ENCODE measurements at regions not wholly inside any gene's neighbourhood (a gene's known extent, or its start where the extent isn't known, plus 50 kb on each side); places are given as distances from the start of the nearest gene placed in this dataset.

DNA sequence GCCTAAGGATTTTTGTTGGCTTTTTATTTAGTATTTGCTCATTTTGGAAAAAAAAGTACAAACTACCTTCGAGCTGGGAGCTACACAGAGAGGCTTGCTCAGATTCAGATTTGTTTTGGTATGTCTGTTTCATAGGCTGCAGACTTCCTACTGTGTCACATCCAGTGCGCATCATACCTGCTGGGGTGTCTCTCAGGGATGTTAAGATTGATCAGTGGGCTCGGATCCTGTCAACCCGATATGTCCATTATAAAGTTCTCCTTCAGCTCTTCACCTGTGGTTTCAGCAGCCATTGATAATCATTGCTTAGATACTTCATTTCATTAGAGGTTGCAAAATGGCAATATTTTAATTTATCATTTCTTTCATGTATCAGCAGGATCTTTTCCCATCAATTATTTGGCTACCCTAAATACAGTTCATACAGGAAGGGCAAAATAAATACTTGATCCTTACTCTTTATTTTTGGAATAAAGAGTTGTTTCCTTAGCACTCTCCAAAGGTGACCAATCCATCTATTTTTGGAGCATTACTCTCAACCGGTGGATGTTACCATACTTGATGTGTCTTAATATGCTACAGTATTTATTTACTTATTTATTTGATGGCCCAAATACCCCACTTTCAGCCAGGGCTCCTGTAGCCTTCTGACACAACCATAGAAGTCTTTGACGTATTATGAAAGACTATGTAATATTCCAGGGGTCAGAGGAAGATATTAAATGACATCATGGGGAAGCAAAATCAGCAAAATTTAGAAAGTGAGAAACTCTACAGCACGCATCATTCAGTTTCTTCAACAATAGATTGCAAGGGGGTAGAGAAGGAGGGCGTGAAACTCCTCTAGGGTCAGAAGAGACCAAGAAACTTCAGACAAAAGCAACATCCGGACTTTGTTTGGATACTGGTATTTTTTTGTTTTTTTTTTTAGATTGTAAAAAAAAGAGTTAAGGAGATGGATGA is 55.3 kb upstream of the HNRNPU start:
- TF ChIP-seq RAD21 (IDR thresholded peaks at IDR 0.05; ENCODE audit: insufficient read depth, low read depth, low read length) (no peak), POLR2AphosphoS5 (IDR thresholded peaks at IDR 0.05; ENCODE audit: low read length) (no peak), CEBPB (IDR thresholded peaks at IDR 0.05; ENCODE audit: borderline replicate concordance in 1 of 2, low read depth in 2 of 2, low read length in 2 of 2) (no peak), MYC (IDR thresholded peaks at IDR 0.05; ENCODE audit: insufficient read depth, insufficient read length, insufficient replicate concordance, low read length, severe bottlenecking) (no peak), EZH2 (IDR thresholded peaks at IDR 0.05; ENCODE audit: borderline replicate concordance, control insufficient read depth, low read depth, low read length) (no peak), NR2C2 (IDR thresholded peaks at IDR 0.05; ENCODE audit: borderline replicate concordance, control insufficient read depth, insufficient read length, low read depth) (no peak), CHD1 (IDR thresholded peaks at IDR 0.05; ENCODE audit: low read depth, low read length) (no peak)
- TF ChIP-seq, protein P1, sequence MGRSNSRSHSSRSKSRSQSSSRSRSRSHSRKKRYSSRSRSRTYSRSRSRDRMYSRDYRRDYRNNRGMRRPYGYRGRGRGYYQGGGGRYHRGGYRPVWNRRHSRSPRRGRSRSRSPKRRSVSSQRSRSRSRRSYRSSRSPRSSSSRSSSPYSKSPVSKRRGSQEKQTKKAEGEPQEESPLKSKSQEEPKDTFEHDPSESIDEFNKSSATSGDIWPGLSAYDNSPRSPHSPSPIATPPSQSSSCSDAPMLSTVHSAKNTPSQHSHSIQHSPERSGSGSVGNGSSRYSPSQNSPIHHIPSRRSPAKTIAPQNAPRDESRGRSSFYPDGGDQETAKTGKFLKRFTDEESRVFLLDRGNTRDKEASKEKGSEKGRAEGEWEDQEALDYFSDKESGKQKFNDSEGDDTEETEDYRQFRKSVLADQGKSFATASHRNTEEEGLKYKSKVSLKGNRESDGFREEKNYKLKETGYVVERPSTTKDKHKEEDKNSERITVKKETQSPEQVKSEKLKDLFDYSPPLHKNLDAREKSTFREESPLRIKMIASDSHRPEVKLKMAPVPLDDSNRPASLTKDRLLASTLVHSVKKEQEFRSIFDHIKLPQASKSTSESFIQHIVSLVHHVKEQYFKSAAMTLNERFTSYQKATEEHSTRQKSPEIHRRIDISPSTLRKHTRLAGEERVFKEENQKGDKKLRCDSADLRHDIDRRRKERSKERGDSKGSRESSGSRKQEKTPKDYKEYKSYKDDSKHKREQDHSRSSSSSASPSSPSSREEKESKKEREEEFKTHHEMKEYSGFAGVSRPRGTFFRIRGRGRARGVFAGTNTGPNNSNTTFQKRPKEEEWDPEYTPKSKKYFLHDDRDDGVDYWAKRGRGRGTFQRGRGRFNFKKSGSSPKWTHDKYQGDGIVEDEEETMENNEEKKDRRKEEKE (IDR thresholded peaks at IDR 0.05): no peak
- TF ChIP-seq, protein P2, sequence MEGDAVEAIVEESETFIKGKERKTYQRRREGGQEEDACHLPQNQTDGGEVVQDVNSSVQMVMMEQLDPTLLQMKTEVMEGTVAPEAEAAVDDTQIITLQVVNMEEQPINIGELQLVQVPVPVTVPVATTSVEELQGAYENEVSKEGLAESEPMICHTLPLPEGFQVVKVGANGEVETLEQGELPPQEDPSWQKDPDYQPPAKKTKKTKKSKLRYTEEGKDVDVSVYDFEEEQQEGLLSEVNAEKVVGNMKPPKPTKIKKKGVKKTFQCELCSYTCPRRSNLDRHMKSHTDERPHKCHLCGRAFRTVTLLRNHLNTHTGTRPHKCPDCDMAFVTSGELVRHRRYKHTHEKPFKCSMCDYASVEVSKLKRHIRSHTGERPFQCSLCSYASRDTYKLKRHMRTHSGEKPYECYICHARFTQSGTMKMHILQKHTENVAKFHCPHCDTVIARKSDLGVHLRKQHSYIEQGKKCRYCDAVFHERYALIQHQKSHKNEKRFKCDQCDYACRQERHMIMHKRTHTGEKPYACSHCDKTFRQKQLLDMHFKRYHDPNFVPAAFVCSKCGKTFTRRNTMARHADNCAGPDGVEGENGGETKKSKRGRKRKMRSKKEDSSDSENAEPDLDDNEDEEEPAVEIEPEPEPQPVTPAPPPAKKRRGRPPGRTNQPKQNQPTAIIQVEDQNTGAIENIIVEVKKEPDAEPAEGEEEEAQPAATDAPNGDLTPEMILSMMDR (IDR thresholded peaks at IDR 0.05 in 2 of 3, conservative IDR thresholded peaks at IDR 0.05 in 1 of 3; ENCODE audit: control insufficient read depth in 2 of 3, extremely low read depth in 1 of 3, insufficient read depth in 1 of 3, low read depth in 3 of 3, low read length in 3 of 3): no peak
- TF ChIP-seq, protein P3, sequence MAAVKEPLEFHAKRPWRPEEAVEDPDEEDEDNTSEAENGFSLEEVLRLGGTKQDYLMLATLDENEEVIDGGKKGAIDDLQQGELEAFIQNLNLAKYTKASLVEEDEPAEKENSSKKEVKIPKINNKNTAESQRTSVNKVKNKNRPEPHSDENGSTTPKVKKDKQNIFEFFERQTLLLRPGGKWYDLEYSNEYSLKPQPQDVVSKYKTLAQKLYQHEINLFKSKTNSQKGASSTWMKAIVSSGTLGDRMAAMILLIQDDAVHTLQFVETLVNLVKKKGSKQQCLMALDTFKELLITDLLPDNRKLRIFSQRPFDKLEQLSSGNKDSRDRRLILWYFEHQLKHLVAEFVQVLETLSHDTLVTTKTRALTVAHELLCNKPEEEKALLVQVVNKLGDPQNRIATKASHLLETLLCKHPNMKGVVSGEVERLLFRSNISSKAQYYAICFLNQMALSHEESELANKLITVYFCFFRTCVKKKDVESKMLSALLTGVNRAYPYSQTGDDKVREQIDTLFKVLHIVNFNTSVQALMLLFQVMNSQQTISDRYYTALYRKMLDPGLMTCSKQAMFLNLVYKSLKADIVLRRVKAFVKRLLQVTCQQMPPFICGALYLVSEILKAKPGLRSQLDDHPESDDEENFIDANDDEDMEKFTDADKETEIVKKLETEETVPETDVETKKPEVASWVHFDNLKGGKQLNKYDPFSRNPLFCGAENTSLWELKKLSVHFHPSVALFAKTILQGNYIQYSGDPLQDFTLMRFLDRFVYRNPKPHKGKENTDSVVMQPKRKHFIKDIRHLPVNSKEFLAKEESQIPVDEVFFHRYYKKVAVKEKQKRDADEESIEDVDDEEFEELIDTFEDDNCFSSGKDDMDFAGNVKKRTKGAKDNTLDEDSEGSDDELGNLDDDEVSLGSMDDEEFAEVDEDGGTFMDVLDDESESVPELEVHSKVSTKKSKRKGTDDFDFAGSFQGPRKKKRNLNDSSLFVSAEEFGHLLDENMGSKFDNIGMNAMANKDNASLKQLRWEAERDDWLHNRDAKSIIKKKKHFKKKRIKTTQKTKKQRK (IDR thresholded peaks at IDR 0.05; ENCODE audit: low read depth, low read length): no peak
